Liver (tissue), 8 donors: ENCODE measurements at regions not wholly inside any gene's neighbourhood (a gene's known extent, or its start where the extent isn't known, plus 50 kb on each side); places are given as distances from the start of the nearest gene placed in this dataset.

Experiments
- DNase-seq: peaks from one replicate; pipeline ENCODE4 v3.0.0-alpha.2; 2017; ENCODE audit warnings: low spot score
- H3K27ac ChIP-seq, 2 donors: one replicate each; pipeline ENCODE4 v1.7.0; 2013; ENCODE audit warnings: inconsistent platforms in 2 of 2, low read length in 2 of 2, control low read depth in 1 of 2, low read depth in 1 of 2, mild to moderate bottlenecking in 1 of 2
- H3K27me3 ChIP-seq, 4 donors: one replicate each; pipeline versions ENCODE4 v1.6.1 to v1.7.0; 2013; ENCODE audit warnings: low read length in 3 of 4, inconsistent platforms in 1 of 4, mild to moderate bottlenecking in 1 of 4, moderate library complexity in 1 of 4; ENCODE audit not compliant: control insufficient read depth in 4 of 4, insufficient read depth in 4 of 4
- H3K36me3 ChIP-seq, 4 donors: one replicate each; pipeline versions ENCODE4 v1.6.1 to v1.7.0; 2013; ENCODE audit warnings: low read length in 3 of 4, mild to moderate bottlenecking in 3 of 4, low read depth in 1 of 4, moderate library complexity in 1 of 4; ENCODE audit not compliant: control insufficient read depth in 4 of 4, insufficient read depth in 3 of 4
- H3K4me1 ChIP-seq, 4 donors: one replicate each; pipeline versions ENCODE4 v1.6.1 to v1.7.0; 2013; ENCODE audit warnings: low read length in 3 of 4, mild to moderate bottlenecking in 3 of 4, moderate library complexity in 1 of 4; ENCODE audit not compliant: control insufficient read depth in 4 of 4, insufficient read depth in 4 of 4
- H3K4me3 ChIP-seq, 3 donors: one replicate each; pipeline versions ENCODE4 v1.6.1 to v1.7.0; 2013; ENCODE audit warnings: low read length in 3 of 3, control low read depth in 1 of 3, low read depth in 1 of 3, mild to moderate bottlenecking in 1 of 3
- H3K9ac ChIP-seq, 2 donors: one replicate each; pipeline ENCODE4 v1.7.0; 2013; ENCODE audit warnings: low read length in 2 of 2, mild to moderate bottlenecking in 2 of 2, moderate library complexity in 2 of 2, control low read depth in 1 of 2, low read depth in 1 of 2
- H3K9me3 ChIP-seq, 4 donors: one replicate each; pipeline versions ENCODE4 v1.6.1 to v1.7.0; 2013; ENCODE audit warnings: low read length in 3 of 4; ENCODE audit not compliant: control insufficient read depth in 4 of 4
- EGR1 ChIP-seq, 2 donors: IDR thresholded peaks; 2 replicates each; pipeline ENCODE4 v1.6.1; 2016 to 2018; ENCODE audit warnings: antibody characterized with exemption in 2 of 2, low read depth in 2 of 2
- FOXA1 ChIP-seq: IDR thresholded peaks from 2 replicates; pipeline ENCODE4 v1.6.1; 2016; ENCODE audit warnings: antibody characterized with exemption
- FOXA2 ChIP-seq: IDR thresholded peaks from 2 replicates; pipeline ENCODE4 v1.6.1; 2016; ENCODE audit warnings: antibody characterized with exemption
- HNF4A ChIP-seq, 2 donors: conservative IDR thresholded peaks; 2 replicates each; pipeline ENCODE4 v1.6.1; 2016; ENCODE audit warnings: antibody characterized with exemption in 2 of 2, mild to moderate bottlenecking in 2 of 2
- HNF4G ChIP-seq: IDR thresholded peaks from 2 replicates; pipeline ENCODE4 v1.6.1; 2016; ENCODE audit warnings: antibody characterized with exemption
- JUND ChIP-seq, 2 donors: IDR thresholded peaks; 2 replicates each; pipeline ENCODE4 v1.6.1; 2016; ENCODE audit warnings: antibody characterized with exemption in 2 of 2
- NR2F2 ChIP-seq: IDR thresholded peaks from 2 replicates; pipeline ENCODE4 v1.6.1; 2016; ENCODE audit warnings: antibody characterized with exemption
- RAD21 ChIP-seq, 2 donors: IDR thresholded peaks; 2 replicates each; pipeline ENCODE4 v1.6.1; 2016; ENCODE audit warnings: antibody characterized with exemption in 2 of 2, mild to moderate bottlenecking in 2 of 2
- RXRA ChIP-seq, 2 donors: IDR thresholded peaks; 2 replicates each; pipeline ENCODE4 v1.6.1; 2017 to 2018; ENCODE audit warnings: antibody characterized with exemption in 2 of 2, mild to moderate bottlenecking in 1 of 2
- SP1 ChIP-seq: IDR thresholded peaks from 2 replicates; pipeline ENCODE4 v1.6.1; 2018; ENCODE audit warnings: antibody characterized with exemption, mild to moderate bottlenecking
- TAF1 ChIP-seq: conservative IDR thresholded peaks from 2 replicates; pipeline ENCODE4 v1.6.1; 2016; ENCODE audit warnings: antibody characterized with exemption, mild to moderate bottlenecking
- YY1 ChIP-seq: IDR thresholded peaks from 2 replicates; pipeline ENCODE4 v1.6.1; 2016; ENCODE audit warnings: antibody characterized with exemption, mild to moderate bottlenecking
- WGBS: extraction: QIAGEN DNeasy Blood & Tissue Kit; methylation state at CpG from one replicate; pipeline ENCODE4 v1.1.7; 2013; 5-methylcytosine and 5-hydroxymethylcytosine counted together
- TF ChIP-seq, protein P1 (sequence below): IDR thresholded peaks from 2 replicates; pipeline ENCODE4 v1.6.1; 2016; ENCODE audit warnings: antibody characterized with exemption
- TF ChIP-seq, protein P2 (sequence below): fragments of 150-350 bp; IDR thresholded peaks from 2 replicates; pipeline ENCODE4 v1.5.1; 2017; ENCODE audit warnings: improper control_type of control experiment, low read depth, low read length; ENCODE audit not compliant: missing input control
- TF ChIP-seq, protein P3 (sequence below): IDR thresholded peaks from 2 replicates; pipeline ENCODE4 v1.6.1; 2016; ENCODE audit warnings: antibody characterized with exemption
- TF ChIP-seq, protein P4 (sequence below): IDR thresholded peaks from 2 replicates; pipeline ENCODE4 v1.6.1; 2016; ENCODE audit warnings: antibody characterized with exemption, mild to moderate bottlenecking
- TF ChIP-seq, protein P5 (sequence below): IDR thresholded peaks from 2 replicates; pipeline ENCODE4 v1.6.1; 2016; ENCODE audit warnings: antibody characterized with exemption
- donor health status: healthy.
- donor health status: healthy.
- donor health status: healthy.
- donor health status: healthy.
- donor health status: healthy.

DNA sequence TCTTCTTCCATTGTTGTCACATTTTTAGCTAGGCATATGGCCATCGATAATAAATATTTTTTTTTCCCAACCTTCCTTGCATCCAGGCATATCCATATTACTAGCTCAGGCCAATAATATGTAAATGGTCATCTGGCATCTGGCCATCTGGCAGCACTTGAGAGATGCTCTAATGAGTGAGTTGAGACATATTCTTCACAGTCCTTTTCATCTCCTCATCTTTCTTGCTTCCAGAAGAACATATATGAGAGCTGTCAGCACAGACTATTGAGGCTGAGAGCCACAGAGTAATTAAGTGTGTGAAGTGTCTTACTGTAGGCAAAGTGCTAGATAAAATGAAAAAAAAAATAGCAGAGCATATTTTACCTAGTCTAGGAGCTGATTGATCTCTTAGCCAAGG lies 628.4 kb upstream of the TMPRSS15 start:
- no peaks in the 10 kb centered on the region for H3K9me3 ChIP-seq
- H3K4me3 ChIP-seq: no peak overlapping the region
- DNase-seq: no peak
- no peaks in the 10 kb centered on the region for H3K4me1 ChIP-seq
- no peaks in the 10 kb centered on the region for H3K27me3 ChIP-seq
- TF ChIP-seq, protein P1, sequence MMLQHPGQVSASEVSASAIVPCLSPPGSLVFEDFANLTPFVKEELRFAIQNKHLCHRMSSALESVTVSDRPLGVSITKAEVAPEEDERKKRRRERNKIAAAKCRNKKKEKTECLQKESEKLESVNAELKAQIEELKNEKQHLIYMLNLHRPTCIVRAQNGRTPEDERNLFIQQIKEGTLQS: no peak
- TF ChIP-seq EGR1 (IDR thresholded peaks at IDR 0.05; ENCODE audit: low read depth in 2 of 2): no peak
- no peak for TF ChIP-seq RXRA (IDR thresholded peaks at IDR 0.05)
- no peak for TF ChIP-seq RAD21 (IDR thresholded peaks at IDR 0.05)
- no peak for TF ChIP-seq FOXA1
- no peak for TF ChIP-seq SP1
- no peaks in the 10 kb centered on the region for H3K36me3 ChIP-seq
- H3K27ac ChIP-seq: no peak overlapping the region
- no peak overlapping the region for H3K9ac ChIP-seq
- WGBS: 66% methylated on average over 1 of the region's 1 CpG

DNA sequence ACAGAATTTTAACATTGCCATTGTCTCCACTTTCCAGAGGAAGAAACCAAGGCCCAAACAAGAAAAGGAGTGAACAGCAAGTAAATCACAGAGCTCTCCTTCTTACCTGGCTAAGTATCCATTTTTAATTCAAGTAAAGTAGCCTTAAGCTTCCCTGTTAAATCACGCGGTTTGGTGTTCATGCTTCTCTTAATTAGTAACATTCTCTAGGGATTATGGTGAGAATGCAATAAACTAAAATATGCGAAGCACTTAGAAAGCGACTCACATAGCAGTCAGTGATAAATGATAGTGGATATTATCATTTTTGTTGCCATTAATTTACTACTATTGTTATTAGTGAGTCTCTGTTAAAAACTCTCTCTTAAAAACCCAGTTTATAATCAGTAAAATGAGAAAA lies 630.5 kb upstream of the TMPRSS15 start:
- H3K4me3 ChIP-seq: no peak overlapping the region
- no peak for TF ChIP-seq SP1
- no peaks in the 10 kb centered on the region for H3K4me1 ChIP-seq
- H3K9me3 ChIP-seq: peaks cover 0 to 1% (median 0%) of the 10 kb centered on the region in 4 donors
- no peak overlapping the region for H3K27ac ChIP-seq
- DNase-seq: no peak
- H3K36me3 ChIP-seq: no peaks in the 10 kb centered on the region
- 83% methylated on average over 4 of the region's 4 CpGs for WGBS
- no peaks in the 10 kb centered on the region for H3K27me3 ChIP-seq
- H3K9ac ChIP-seq: no peak overlapping the region

DNA sequence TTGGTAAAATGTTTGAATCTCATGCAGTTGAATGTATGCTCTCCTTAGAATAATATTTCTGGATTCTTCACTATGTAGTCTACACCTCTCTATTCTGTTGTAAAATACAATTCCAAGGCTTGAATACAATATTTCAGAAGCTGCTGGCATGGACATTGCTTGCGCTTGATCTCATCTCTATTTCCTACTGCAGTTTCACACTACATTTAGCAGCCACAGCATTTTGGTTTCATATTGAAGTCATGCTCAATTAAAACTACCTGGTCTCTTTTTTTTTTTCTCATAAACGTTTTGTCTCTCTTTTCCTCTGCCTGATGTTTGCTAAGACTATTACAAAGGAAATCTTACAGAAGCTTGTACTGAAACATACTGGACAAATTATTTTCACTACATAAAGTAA lies 631.0 kb upstream of the TMPRSS15 start:
- Histone ChIP-seq H3K27ac (no peak overlapping the region), H3K4me1 (no peaks in the 10 kb centered on the region), H3K9ac (no peak overlapping the region), H3K27me3 (no peaks in the 10 kb centered on the region), H3K4me3 (no peak overlapping the region), H3K9me3 (peaks cover 0 to 1% (median 0%) of the 10 kb centered on the region in 4 donors), H3K36me3 (no peaks in the 10 kb centered on the region)
- no peak for TF ChIP-seq YY1
- TF ChIP-seq HNF4G: no peak
- TF ChIP-seq, protein P1: no peak
- TF ChIP-seq, protein P2, sequence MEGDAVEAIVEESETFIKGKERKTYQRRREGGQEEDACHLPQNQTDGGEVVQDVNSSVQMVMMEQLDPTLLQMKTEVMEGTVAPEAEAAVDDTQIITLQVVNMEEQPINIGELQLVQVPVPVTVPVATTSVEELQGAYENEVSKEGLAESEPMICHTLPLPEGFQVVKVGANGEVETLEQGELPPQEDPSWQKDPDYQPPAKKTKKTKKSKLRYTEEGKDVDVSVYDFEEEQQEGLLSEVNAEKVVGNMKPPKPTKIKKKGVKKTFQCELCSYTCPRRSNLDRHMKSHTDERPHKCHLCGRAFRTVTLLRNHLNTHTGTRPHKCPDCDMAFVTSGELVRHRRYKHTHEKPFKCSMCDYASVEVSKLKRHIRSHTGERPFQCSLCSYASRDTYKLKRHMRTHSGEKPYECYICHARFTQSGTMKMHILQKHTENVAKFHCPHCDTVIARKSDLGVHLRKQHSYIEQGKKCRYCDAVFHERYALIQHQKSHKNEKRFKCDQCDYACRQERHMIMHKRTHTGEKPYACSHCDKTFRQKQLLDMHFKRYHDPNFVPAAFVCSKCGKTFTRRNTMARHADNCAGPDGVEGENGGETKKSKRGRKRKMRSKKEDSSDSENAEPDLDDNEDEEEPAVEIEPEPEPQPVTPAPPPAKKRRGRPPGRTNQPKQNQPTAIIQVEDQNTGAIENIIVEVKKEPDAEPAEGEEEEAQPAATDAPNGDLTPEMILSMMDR: no peak
- TF ChIP-seq FOXA1: no peak
- no peak for TF ChIP-seq SP1
- TF ChIP-seq RXRA (IDR thresholded peaks at IDR 0.05): no peak
- no peak for TF ChIP-seq FOXA2
- TF ChIP-seq RAD21 (IDR thresholded peaks at IDR 0.05): no peak
- TF ChIP-seq, protein P3, sequence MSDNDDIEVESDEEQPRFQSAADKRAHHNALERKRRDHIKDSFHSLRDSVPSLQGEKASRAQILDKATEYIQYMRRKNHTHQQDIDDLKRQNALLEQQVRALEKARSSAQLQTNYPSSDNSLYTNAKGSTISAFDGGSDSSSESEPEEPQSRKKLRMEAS: no peak
- TF ChIP-seq, protein P4, sequence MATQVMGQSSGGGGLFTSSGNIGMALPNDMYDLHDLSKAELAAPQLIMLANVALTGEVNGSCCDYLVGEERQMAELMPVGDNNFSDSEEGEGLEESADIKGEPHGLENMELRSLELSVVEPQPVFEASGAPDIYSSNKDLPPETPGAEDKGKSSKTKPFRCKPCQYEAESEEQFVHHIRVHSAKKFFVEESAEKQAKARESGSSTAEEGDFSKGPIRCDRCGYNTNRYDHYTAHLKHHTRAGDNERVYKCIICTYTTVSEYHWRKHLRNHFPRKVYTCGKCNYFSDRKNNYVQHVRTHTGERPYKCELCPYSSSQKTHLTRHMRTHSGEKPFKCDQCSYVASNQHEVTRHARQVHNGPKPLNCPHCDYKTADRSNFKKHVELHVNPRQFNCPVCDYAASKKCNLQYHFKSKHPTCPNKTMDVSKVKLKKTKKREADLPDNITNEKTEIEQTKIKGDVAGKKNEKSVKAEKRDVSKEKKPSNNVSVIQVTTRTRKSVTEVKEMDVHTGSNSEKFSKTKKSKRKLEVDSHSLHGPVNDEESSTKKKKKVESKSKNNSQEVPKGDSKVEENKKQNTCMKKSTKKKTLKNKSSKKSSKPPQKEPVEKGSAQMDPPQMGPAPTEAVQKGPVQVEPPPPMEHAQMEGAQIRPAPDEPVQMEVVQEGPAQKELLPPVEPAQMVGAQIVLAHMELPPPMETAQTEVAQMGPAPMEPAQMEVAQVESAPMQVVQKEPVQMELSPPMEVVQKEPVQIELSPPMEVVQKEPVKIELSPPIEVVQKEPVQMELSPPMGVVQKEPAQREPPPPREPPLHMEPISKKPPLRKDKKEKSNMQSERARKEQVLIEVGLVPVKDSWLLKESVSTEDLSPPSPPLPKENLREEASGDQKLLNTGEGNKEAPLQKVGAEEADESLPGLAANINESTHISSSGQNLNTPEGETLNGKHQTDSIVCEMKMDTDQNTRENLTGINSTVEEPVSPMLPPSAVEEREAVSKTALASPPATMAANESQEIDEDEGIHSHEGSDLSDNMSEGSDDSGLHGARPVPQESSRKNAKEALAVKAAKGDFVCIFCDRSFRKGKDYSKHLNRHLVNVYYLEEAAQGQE: no peak
- no peak for TF ChIP-seq EGR1 (IDR thresholded peaks at IDR 0.05; ENCODE audit: low read depth in 2 of 2)
- TF ChIP-seq, protein P5, sequence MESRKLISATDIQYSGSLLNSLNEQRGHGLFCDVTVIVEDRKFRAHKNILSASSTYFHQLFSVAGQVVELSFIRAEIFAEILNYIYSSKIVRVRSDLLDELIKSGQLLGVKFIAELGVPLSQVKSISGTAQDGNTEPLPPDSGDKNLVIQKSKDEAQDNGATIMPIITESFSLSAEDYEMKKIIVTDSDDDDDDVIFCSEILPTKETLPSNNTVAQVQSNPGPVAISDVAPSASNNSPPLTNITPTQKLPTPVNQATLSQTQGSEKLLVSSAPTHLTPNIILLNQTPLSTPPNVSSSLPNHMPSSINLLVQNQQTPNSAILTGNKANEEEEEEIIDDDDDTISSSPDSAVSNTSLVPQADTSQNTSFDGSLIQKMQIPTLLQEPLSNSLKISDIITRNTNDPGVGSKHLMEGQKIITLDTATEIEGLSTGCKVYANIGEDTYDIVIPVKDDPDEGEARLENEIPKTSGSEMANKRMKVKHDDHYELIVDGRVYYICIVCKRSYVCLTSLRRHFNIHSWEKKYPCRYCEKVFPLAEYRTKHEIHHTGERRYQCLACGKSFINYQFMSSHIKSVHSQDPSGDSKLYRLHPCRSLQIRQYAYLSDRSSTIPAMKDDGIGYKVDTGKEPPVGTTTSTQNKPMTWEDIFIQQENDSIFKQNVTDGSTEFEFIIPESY: no peak
- TF ChIP-seq HNF4A (conservative IDR thresholded peaks at IDR 0.05): no peak
- no peak for TF ChIP-seq NR2F2
- TF ChIP-seq TAF1: no peak
- TF ChIP-seq JUND (IDR thresholded peaks at IDR 0.05): no peak
- 56% methylated on average over 2 of the region's 2 CpGs for WGBS
- DNase-seq: no peak
